T-cell (primary cell): ENCODE measurements at regions not wholly inside any gene's neighbourhood (a gene's known extent, or its start where the extent isn't known, plus 50 kb on each side); places are given as distances from the start of the nearest gene placed in this dataset.
"Not testable (repeated sequence)": the region's sequence is repeated elsewhere in the genome, so short reads cannot be mapped to it uniquely, and the experiment has no call there.

Experiments used
- ATAC-seq, 4 experiments: fragments of 200-7000 bp in 3 of 4; fragments of 150-1000 bp in 1 of 4; cut with Tn5 transposase; replicated peaks in 1 of 4; 1 replicate in 3 of 4; 2 replicates in 1 of 4; pipeline ENCODE4 v1.10.0; 2021; ENCODE audit warnings: moderate library complexity in 3 of 4, mild to moderate bottlenecking in 2 of 4, moderate number of reproducible peaks in 1 of 4
- CTCF ChIA-PET, 2 donors: fragments of 300-600 bp; sonication (Branson Sonifier 250); formaldehyde crosslinking; loops; one replicate each; lab custom pipeline; 2022; ENCODE audit warnings: antibody characterized with exemption in 2 of 2; lab: Charles Lee
- POLR2A ChIA-PET, 2 donors: fragments of 300-600 bp; sonication (Branson Sonifier 250); formaldehyde crosslinking; loops; one replicate each; lab custom pipeline; 2022; ENCODE audit warnings: antibody characterized with exemption in 2 of 2; lab: Charles Lee
- DNase-seq, 35 experiments: peaks; one replicate each; pipeline versions ENCODE4 v3.0.0 to v3.0.0-alpha.2; 2013 to 2023
- H3K27ac ChIP-seq: one replicate; pipeline ENCODE4 v1.5.1; 2013; ENCODE audit warnings: low read length
- H3K27me3 ChIP-seq, 2 experiments: replicated peaks in 1 of 2; 1 replicate in 1 of 2; 2 replicates in 1 of 2; pipeline versions ENCODE4 v1.6.1 to v1.7.0; 2013; ENCODE audit warnings: low read length in 1 of 2, mixed read lengths in 1 of 2; ENCODE audit not compliant: control insufficient read depth in 2 of 2, insufficient read depth in 2 of 2; ENCODE audit errors: extremely low read depth in 1 of 2
- H3K36me3 ChIP-seq, 2 donors: 1 replicate in 1 of 2; 2 replicates in 1 of 2; pipeline versions ENCODE4 v1.6.1 to v1.7.0; 2013; ENCODE audit warnings: low read length in 1 of 2; ENCODE audit not compliant: control insufficient read depth in 2 of 2, insufficient read depth in 1 of 2; ENCODE audit errors: extremely low read depth in 1 of 2
- H3K4me1 ChIP-seq, 2 experiments: 1 replicate in 1 of 2; 2 replicates in 1 of 2; pipeline versions ENCODE4 v1.6.1 to v1.7.0; 2013; ENCODE audit warnings: low read length in 2 of 2, mixed read lengths in 1 of 2; ENCODE audit not compliant: insufficient read depth in 2 of 2, control insufficient read depth in 1 of 2; ENCODE audit errors: extremely low read depth in 1 of 2
- H3K4me3 ChIP-seq, 2 donors: 1 replicate in 1 of 2; 2 replicates in 1 of 2; pipeline versions ENCODE4 v1.5.1 to v1.7.0; 2013; ENCODE audit warnings: mild to moderate bottlenecking in 2 of 2, low read length in 1 of 2, moderate library complexity in 1 of 2; ENCODE audit not compliant: control insufficient read depth in 1 of 2; ENCODE audit errors: extremely low read depth in 1 of 2
- H3K9me3 ChIP-seq: 2 replicates; pipeline ENCODE4 v1.7.0; 2013
- H3K27ac Mint-ChIP-seq, 2 donors: one replicate each; pipeline ENCODE4 v1.8.0; 2020 to 2021; ENCODE audit warnings: mild to moderate bottlenecking in 2 of 2, mixed read lengths in 2 of 2
- H3K27me3 Mint-ChIP-seq, 2 donors: one replicate each; pipeline ENCODE4 v1.8.0; 2021 to 2022; ENCODE audit warnings: mixed read lengths in 2 of 2
- H3K36me3 Mint-ChIP-seq: one replicate; pipeline ENCODE4 v1.8.0; 2021; ENCODE audit warnings: mixed read lengths
- H3K4me1 Mint-ChIP-seq, 3 donors: one replicate each; pipeline ENCODE4 v1.8.0; 2020 to 2022; ENCODE audit warnings: mixed read lengths in 3 of 3, mild to moderate bottlenecking in 1 of 3
- H3K4me3 Mint-ChIP-seq, 3 donors: one replicate each; pipeline ENCODE4 v1.8.0; 2020 to 2022; ENCODE audit warnings: mild to moderate bottlenecking in 3 of 3, mixed read lengths in 3 of 3, moderate library complexity in 3 of 3
- H3K9me3 Mint-ChIP-seq, 3 donors: one replicate each; pipeline ENCODE4 v1.8.0; 2020 to 2022; ENCODE audit warnings: mixed read lengths in 3 of 3
- WGBS: methylation state at CpG from one replicate; pipeline ENCODE4 v1.1.5; 2013; ENCODE audit warnings: missing lambda C conversion rate; ENCODE audit not compliant: insufficient coverage; 5-methylcytosine and 5-hydroxymethylcytosine counted together

DNA sequence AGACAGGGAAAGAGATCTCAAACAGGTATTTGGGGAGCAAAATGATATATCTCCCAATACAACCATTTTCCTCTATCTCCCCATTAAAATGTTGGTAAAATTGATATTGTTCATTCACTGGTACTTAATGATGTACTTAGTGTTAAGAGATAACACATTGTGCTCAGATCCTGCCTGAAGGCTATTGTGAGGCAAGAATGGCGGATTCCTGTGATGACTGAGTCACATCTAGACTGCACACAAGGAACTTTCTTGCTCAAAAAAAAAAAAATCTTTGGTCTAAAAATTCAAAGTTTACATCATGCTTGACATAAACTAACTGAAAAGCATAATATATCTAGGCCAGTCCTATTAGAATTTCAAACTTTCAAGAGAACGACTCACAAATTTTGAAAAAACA lies 171.1 kb upstream of the TTC14 start:
- no CpG with 5 or more reads among the region's 2 CpGs for WGBS
- no peak overlapping the region for H3K27ac Mint-ChIP-seq
- POLR2A ChIA-PET, result no interaction called here
- no peaks in the 10 kb centered on the region for H3K36me3 Mint-ChIP-seq
- no peak for ATAC-seq
- Histone ChIP-seq H3K27me3 (no peaks in the 10 kb centered on the region), H3K4me3 (no peak overlapping the region), H3K9me3 (no peaks in the 10 kb centered on the region), H3K36me3 (no peaks in the 10 kb centered on the region), H3K27ac (no peak overlapping the region), H3K4me1 (no peaks in the 10 kb centered on the region)
- CTCF ChIA-PET, result no interaction called here
- no peak overlapping the region for H3K4me3 Mint-ChIP-seq
- H3K9me3 Mint-ChIP-seq, result peaks cover 5 to 11% (median 6%) of the 10 kb centered on the region in 3 donors
- H3K27me3 Mint-ChIP-seq, result no peaks in the 10 kb centered on the region
- no peak for DNase-seq
- H3K4me1 Mint-ChIP-seq, result no peaks in the 10 kb centered on the region

DNA sequence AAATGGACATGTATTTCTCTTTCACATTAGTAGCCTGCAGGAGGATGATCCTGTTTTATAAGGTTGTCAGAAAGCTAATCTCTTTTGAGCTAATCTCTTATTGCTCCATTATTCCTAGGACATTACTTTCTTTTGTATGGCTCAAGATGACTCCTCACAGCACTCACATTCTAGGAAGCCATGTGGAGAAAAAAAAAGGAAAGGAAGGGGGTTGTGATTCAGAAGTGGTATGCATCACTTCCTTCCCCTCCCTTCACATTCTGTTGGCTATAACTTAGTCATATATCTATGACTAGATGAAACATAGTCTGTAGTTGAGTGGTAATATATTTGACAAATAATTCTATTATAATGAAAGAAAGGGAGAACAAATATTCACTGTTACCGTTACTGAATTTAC lies 168.8 kb upstream of the TTC14 start:
- Histone ChIP-seq H3K9me3 (no peaks in the 10 kb centered on the region), H3K4me3 (no peak overlapping the region), H3K27ac (no peak overlapping the region), H3K4me1 (no peaks in the 10 kb centered on the region), H3K27me3 (no peaks in the 10 kb centered on the region), H3K36me3 (no peaks in the 10 kb centered on the region)
- Mint-ChIP-seq H3K27ac (no peak overlapping the region), H3K36me3 (no peaks in the 10 kb centered on the region), H3K9me3 (peaks cover 6 to 17% (median 15%) of the 10 kb centered on the region in 3 donors), H3K4me1 (no peaks in the 10 kb centered on the region), H3K27me3 (no peaks in the 10 kb centered on the region), H3K4me3 (no peak overlapping the region)
- no peak for DNase-seq
- ChIA-PET POLR2A (no interaction called here), CTCF (no interaction called here)
- no CpG with 5 or more reads among the region's 1 CpG for WGBS
- ATAC-seq, result no peak

DNA sequence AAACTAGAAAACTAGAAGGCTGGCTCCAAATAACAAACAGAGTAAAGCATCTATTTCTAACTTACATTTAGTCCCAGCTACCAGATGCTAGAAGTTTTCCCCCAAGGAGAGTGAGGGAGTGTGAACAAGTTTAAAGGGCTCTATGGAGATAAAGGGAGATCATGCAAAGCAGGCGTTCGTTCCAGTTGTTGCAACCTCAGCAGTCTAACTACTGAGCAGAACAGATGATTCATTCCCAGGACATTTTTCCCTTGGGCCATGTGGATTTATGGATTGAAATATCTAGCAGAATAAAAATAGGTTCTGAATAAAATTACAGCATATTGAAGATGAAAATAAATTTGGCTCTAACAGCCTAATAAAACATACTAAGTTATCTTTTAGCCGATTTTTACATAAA lies 154.8 kb upstream of the TTC14 start:
- ChIA-PET CTCF (no interaction called here), POLR2A (no interaction called here)
- no peak overlapping the region for H3K4me3 Mint-ChIP-seq
- Histone ChIP-seq H3K27me3 (no peaks in the 10 kb centered on the region), H3K36me3 (no peaks in the 10 kb centered on the region), H3K9me3 (no peaks in the 10 kb centered on the region), H3K27ac (no peak overlapping the region), H3K4me1 (no peaks in the 10 kb centered on the region), H3K4me3 (no peak overlapping the region)
- no peak overlapping the region for H3K27ac Mint-ChIP-seq
- DNase-seq (no peak), ATAC-seq (no peak)
- H3K27me3 Mint-ChIP-seq, result no peaks in the 10 kb centered on the region
- no peaks in the 10 kb centered on the region for H3K36me3 Mint-ChIP-seq
- WGBS, result no CpG with 5 or more reads among the region's 3 CpGs
- no peaks in the 10 kb centered on the region for H3K4me1 Mint-ChIP-seq
- peaks cover 7 to 13% (median 10%) of the 10 kb centered on the region in 3 donors for H3K9me3 Mint-ChIP-seq

GRCh38 chr3:180448407-180448806 lies 153.6 kb upstream of the TTC14 start:
- H3K4me1 Mint-ChIP-seq, ATAC-seq: not testable (repeated sequence)

GRCh38 chr3:180457225-180457624 lies 144.7 kb upstream of the TTC14 start:
- ChIA-PET POLR2A (no interaction called here), CTCF (no interaction called here)
- Mint-ChIP-seq H3K9me3 (peaks cover 0 to 5% (median 4%) of the 10 kb centered on the region in 3 donors), H3K27ac (no peak overlapping the region), H3K4me3 (no peak overlapping the region), H3K36me3 (no peaks in the 10 kb centered on the region), H3K27me3 (no peaks in the 10 kb centered on the region), H3K4me1 (no peaks in the 10 kb centered on the region)
- Histone ChIP-seq H3K9me3 (no peaks in the 10 kb centered on the region), H3K4me3 (no peak overlapping the region), H3K36me3 (no peaks in the 10 kb centered on the region), H3K27ac (no peak overlapping the region), H3K4me1 (no peaks in the 10 kb centered on the region), H3K27me3 (no peaks in the 10 kb centered on the region)
- ATAC-seq, result no peak
- DNase-seq, result no peak

More at GRCh38 chr3:180448407-180448806, 153.6 kb upstream of the TTC14 start:
- POLR2A ChIA-PET, H3K36me3 Mint-ChIP-seq, H3K27ac Mint-ChIP-seq, H3K9me3 ChIP-seq, H3K27ac ChIP-seq, DNase-seq, H3K4me3 ChIP-seq, H3K36me3 ChIP-seq, CTCF ChIA-PET, H3K4me3 Mint-ChIP-seq, H3K4me1 ChIP-seq, H3K27me3 Mint-ChIP-seq, H3K27me3 ChIP-seq: not testable (repeated sequence)
- H3K9me3 Mint-ChIP-seq, result peaks cover 7 to 13% (median 10%) of the 10 kb centered on the region in 3 donors
- WGBS, result 86% methylated on average over 6 of the region's 17 CpGs

DNA sequence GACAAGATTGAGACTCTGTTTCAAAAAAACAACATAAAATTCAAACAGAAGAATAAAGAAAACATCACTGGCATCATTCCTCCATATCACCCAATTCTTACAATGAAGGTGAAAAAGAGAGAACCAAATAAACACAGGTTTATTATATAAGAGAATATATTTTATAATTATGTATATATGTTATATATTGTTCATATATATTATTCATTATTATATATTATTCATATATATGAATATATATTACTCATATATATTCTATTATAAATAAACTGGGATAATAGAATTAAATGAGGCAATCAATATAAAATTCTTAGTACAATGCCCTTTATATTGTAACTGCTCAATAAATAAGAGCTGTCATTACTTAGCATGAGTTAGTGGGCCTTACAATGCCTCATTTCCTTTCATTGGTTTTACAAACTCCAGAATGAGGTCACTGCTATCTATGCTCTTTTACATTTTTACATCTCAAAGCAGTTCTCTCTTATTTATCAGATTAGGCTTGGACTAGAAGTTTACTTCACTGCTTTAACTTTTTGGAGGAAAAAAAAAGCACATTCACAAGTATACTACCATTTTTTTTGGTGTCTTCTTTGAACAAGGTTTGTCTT lies 135.5 kb upstream of the TTC14 start:
- no peak for DNase-seq
- no peaks in the 10 kb centered on the region for H3K27me3 ChIP-seq
- H3K4me1 ChIP-seq, result no peaks in the 10 kb centered on the region
- no peaks in the 10 kb centered on the region for H3K36me3 ChIP-seq
- no peaks in the 10 kb centered on the region for H3K9me3 ChIP-seq
- no peak for ATAC-seq
- H3K27ac ChIP-seq, result no peak overlapping the region
- Mint-ChIP-seq H3K36me3 (no peaks in the 10 kb centered on the region), H3K4me3 (no peak overlapping the region), H3K4me1 (no peaks in the 10 kb centered on the region), H3K27me3 (peaks cover 0 to 7% of the 10 kb centered on the region in 2 donors), H3K9me3 (peaks cover 0 to 3% (median 0%) of the 10 kb centered on the region in 3 donors), H3K27ac (no peak overlapping the region)
- CTCF ChIA-PET, result no interaction called here
- POLR2A ChIA-PET, result no interaction called here
- no peak overlapping the region for H3K4me3 ChIP-seq

DNA sequence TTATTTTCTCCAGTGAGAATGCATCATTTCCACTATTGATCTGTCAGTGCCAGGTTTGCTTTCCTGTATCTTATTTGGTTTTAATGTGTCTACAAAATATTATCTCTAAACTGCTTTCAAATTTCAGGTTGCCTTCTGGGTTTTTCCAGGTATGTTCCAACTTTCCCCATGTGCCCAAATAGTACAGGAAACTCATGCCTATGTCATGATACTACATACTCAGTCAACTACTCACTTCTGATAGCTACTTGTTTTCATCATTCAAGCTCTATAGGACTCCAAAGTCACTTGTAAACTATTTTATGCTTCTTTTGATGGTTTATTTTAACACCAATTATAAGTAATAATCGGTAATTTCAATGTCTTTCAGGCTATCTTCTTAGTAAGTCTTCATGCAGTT lies 134.8 kb upstream of the TTC14 start:
- no peak overlapping the region for H3K27ac Mint-ChIP-seq
- no peak for ATAC-seq
- ChIA-PET POLR2A (no interaction called here), CTCF (no interaction called here)
- no peak overlapping the region for H3K4me3 Mint-ChIP-seq
- no peaks in the 10 kb centered on the region for H3K4me1 Mint-ChIP-seq
- peaks cover 0 to 7% of the 10 kb centered on the region in 2 donors for H3K27me3 Mint-ChIP-seq
- DNase-seq, result no peak
- no peaks in the 10 kb centered on the region for H3K4me1 ChIP-seq
- no peaks in the 10 kb centered on the region for H3K36me3 Mint-ChIP-seq
- H3K27ac ChIP-seq, result no peak overlapping the region
- no peaks in the 10 kb centered on the region for H3K36me3 ChIP-seq
- peaks cover 0 to 3% (median 0%) of the 10 kb centered on the region in 3 donors for H3K9me3 Mint-ChIP-seq
- H3K4me3 ChIP-seq, result no peak overlapping the region
- whole genome bisulfite sequencing, result no CpG with 5 or more reads among the region's 1 CpG
- H3K27me3 ChIP-seq, result no peaks in the 10 kb centered on the region
- no peaks in the 10 kb centered on the region for H3K9me3 ChIP-seq
